ENCODE measurements at regions not wholly inside any gene's neighbourhood (a gene's known extent, or its start where the extent isn't known, plus 50 kb on each side); places are given as distances from the start of the nearest gene placed in this dataset.
"Not testable (repeated sequence)": the region's sequence is repeated elsewhere in the genome, so short reads cannot be mapped to it uniquely, and the experiment has no call there.

- ChIA-PET CTCF (no interaction called here), POLR2A (ENCODE audit: unreplicated experiment) (no interaction called here)
- H3K27me3 ChIP-seq (ENCODE audit: insufficient read depth, low read depth), result no peaks in the 10 kb centered on the region
- H3K27ac ChIP-seq, result no peak overlapping the region
- no peaks in the 10 kb centered on the region for H3F3A ChIP-seq (ENCODE audit: insufficient read depth, low read depth)
- no peak overlapping the region for H3K4me3 ChIP-seq
- no peak for DNase-seq
- no peak overlapping the region for H3K4me2 ChIP-seq
- no peaks in the 10 kb centered on the region for H3K36me3 ChIP-seq (ENCODE audit: low read depth)
- H3K9me3 ChIP-seq (ENCODE audit: insufficient read depth, low read depth), result peaks cover 8% of the 10 kb centered on the region; the same call in 1 of the 2 replicates
- no peak overlapping the region for H2AFZ ChIP-seq
- intact Hi-C loops (cut with micrococcal nuclease; ENCODE audit: unreplicated experiment), result no loop called here
- TF ChIP-seq EZH2 (IDR thresholded peaks at IDR 0.05; ENCODE audit: low read depth) (no peak), CTCF (conservative IDR thresholded peaks at IDR 0.05) (no peak)
- no peaks in the 10 kb centered on the region for H4K20me1 ChIP-seq (ENCODE audit: insufficient read depth)
- BruUV-seq (replicated peaks), result no TSS peak
- H3K79me2 ChIP-seq (ENCODE audit: low read depth), result no peaks in the 10 kb centered on the region
- H3K9me2 ChIP-seq (ENCODE audit: insufficient read depth), result no peaks in the 10 kb centered on the region
- H3K4me1 ChIP-seq (replicated peaks; ENCODE audit: insufficient read depth), result no peaks in the 10 kb centered on the region
Observed at GRCh38 chr21:14814991-14815390, 249.8 kb downstream of the NRIP1 start.

DNA sequence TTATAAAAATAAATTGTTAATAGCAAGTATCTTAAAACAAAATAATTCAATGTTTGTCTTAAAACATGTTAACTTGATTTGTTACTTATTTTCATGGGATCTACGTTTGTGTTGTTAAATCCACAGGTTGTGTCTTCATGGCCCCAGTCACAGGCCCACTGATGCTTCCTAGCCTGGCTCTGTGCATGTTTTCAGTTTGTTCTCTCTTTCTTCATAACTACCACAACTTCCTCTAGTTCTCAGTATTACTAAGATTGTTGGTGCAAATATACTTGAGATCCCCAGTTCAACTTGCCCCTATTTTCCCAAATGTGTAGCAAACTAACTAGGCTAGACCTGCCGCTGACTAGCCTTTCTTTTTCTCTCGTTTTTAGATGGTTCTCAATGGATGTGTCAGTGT lies 250.5 kb downstream of the NRIP1 start:
- TF ChIP-seq CTCF (conservative IDR thresholded peaks at IDR 0.05) (no peak), EZH2 (IDR thresholded peaks at IDR 0.05; ENCODE audit: low read depth) (no peak)
- POLR2A ChIA-PET (ENCODE audit: unreplicated experiment), result no interaction called here

DNA sequence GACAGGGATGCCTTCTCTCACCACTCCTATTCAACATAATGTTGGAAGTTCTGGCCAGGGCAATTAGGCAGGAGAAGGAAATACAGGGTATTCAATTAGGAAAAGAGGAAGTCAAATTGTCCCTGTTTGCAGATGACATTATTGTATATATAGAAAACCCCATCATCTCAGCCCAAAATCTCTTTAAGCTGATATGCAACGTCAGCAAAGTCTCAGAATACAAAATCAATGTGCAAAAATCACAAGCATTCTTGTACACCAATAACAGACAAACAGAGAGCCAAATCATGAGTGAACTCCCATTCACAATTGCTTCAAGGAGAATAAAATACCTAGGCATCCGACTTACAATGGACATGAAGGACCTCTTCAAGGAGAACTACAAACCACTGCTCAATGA lies 258.1 kb upstream of the SAMSN1 start:
- H3K79me2 ChIP-seq (ENCODE audit: low read depth); H4K20me1 ChIP-seq (ENCODE audit: insufficient read depth); BruUV-seq (replicated peaks); H3K4me1 ChIP-seq (replicated peaks; ENCODE audit: insufficient read depth); H3K9me2 ChIP-seq (ENCODE audit: insufficient read depth); H3K4me3 ChIP-seq; H3K27me3 ChIP-seq (ENCODE audit: insufficient read depth, low read depth); H3F3A ChIP-seq (ENCODE audit: insufficient read depth, low read depth); CTCF ChIA-PET; H2AFZ ChIP-seq; H3K27ac ChIP-seq; H3K9me3 ChIP-seq (ENCODE audit: insufficient read depth, low read depth); intact Hi-C loops (cut with micrococcal nuclease; ENCODE audit: unreplicated experiment); DNase-seq; POLR2A ChIA-PET (ENCODE audit: unreplicated experiment); H3K36me3 ChIP-seq (ENCODE audit: low read depth); H3K4me2 ChIP-seq: not testable (repeated sequence)

More for the DNA sequence above, 250.5 kb downstream of the NRIP1 start:
- no TSS peak for BruUV-seq (replicated peaks)
- CTCF ChIA-PET, result no interaction called here
- intact Hi-C loops (cut with micrococcal nuclease; ENCODE audit: unreplicated experiment), result no loop called here
- no peaks in the 10 kb centered on the region for H4K20me1 ChIP-seq (ENCODE audit: insufficient read depth)
- no peak overlapping the region for H3K27ac ChIP-seq
- H2AFZ ChIP-seq, result no peak overlapping the region
- H3K4me2 ChIP-seq, result no peak overlapping the region
- H3K36me3 ChIP-seq (ENCODE audit: low read depth), result no peaks in the 10 kb centered on the region
- no peaks in the 10 kb centered on the region for H3K27me3 ChIP-seq (ENCODE audit: insufficient read depth, low read depth)
- H3K9me3 ChIP-seq (ENCODE audit: insufficient read depth, low read depth), result peaks cover 8% of the 10 kb centered on the region; the same call in 1 of the 2 replicates
- no peaks in the 10 kb centered on the region for H3K9me2 ChIP-seq (ENCODE audit: insufficient read depth)
- DNase-seq, result no peak
- H3F3A ChIP-seq (ENCODE audit: insufficient read depth, low read depth), result no peaks in the 10 kb centered on the region
- H3K79me2 ChIP-seq (ENCODE audit: low read depth), result no peaks in the 10 kb centered on the region
- H3K4me1 ChIP-seq (replicated peaks; ENCODE audit: insufficient read depth), result no peaks in the 10 kb centered on the region
- no peak overlapping the region for H3K4me3 ChIP-seq

DNA sequence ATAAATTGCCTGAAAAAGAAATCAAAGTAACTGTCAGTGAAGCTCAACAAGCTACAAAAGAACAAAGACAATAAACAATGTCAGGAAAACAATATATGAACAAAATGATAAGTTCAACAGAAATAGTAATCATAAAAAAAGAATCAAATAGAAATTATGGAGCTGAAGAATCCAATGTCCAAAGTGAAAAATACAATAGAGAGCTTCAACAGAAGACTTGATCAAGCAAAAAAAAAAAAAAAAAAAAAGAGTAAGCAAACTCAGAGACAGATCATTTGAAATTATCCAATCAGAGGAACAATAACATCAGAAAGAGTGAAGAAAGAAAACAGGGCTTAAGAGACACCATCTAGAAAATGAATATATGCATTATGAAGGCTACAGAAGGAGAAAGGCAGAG lies 251.4 kb upstream of the SAMSN1 start:
- Histone ChIP-seq H2AFZ (no peak overlapping the region), H3K9me3 (ENCODE audit: insufficient read depth, low read depth) (peaks cover 10% of the 10 kb centered on the region; the same call in 1 of the 2 replicates), H3K36me3 (ENCODE audit: low read depth) (no peaks in the 10 kb centered on the region), H3K27ac (no peak overlapping the region), H3K9me2 (ENCODE audit: insufficient read depth) (no peaks in the 10 kb centered on the region), H3K4me2 (no peak overlapping the region), H3K4me3 (no peak overlapping the region), H3F3A (ENCODE audit: insufficient read depth, low read depth) (no peaks in the 10 kb centered on the region), H4K20me1 (ENCODE audit: insufficient read depth) (no peaks in the 10 kb centered on the region), H3K4me1 (replicated peaks; ENCODE audit: insufficient read depth) (no peaks in the 10 kb centered on the region), H3K27me3 (ENCODE audit: insufficient read depth, low read depth) (no peaks in the 10 kb centered on the region), H3K79me2 (ENCODE audit: low read depth) (no peaks in the 10 kb centered on the region)
- ChIA-PET POLR2A (ENCODE audit: unreplicated experiment) (no interaction called here), CTCF (no interaction called here)
- TF ChIP-seq EZH2 (IDR thresholded peaks at IDR 0.05; ENCODE audit: low read depth) (no peak), CTCF (conservative IDR thresholded peaks at IDR 0.05) (no peak)
- no peak for DNase-seq
- BruUV-seq (replicated peaks), result no TSS peak
- intact Hi-C loops (cut with micrococcal nuclease; ENCODE audit: unreplicated experiment), result no loop called here
